ENCODE measurements at regions not wholly inside any gene's neighbourhood (a gene's known extent, or its start where the extent isn't known, plus 50 kb on each side); places are given as distances from the start of the nearest gene placed in this dataset.

DNA sequence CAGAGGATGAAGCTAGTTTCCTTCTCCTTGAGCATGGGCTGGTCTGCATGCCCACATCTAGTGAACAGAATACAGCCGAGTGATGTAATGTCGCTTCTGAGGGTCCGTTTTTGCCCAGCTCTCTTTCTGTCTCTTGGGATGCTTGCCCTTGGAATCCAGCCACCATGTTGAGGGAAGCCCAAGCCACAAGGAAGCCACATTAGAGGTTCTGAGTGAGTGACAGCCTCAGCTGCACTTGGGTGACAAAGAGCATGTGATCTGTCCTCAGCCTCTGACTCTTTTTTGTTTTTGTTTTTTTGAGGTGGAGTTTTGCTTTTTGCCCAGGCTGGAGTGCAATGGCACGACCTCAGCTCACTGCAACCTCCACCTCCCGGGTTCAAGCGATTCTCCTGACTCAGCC, 100.6 kb upstream of the SALL4 start:
- no peak for TF ChIP-seq CTCF (IDR thresholded peaks at IDR 0.05 in 4 of 5, conservative IDR thresholded peaks at IDR 0.05 in 1 of 5)
- TF ChIP-seq POLR2A (IDR thresholded peaks at IDR 0.05) = no peak
